ENCODE measurements at regions not wholly inside any gene's neighbourhood (a gene's known extent, or its start where the extent isn't known, plus 50 kb on each side); places are given as distances from the start of the nearest gene placed in this dataset.

DNA sequence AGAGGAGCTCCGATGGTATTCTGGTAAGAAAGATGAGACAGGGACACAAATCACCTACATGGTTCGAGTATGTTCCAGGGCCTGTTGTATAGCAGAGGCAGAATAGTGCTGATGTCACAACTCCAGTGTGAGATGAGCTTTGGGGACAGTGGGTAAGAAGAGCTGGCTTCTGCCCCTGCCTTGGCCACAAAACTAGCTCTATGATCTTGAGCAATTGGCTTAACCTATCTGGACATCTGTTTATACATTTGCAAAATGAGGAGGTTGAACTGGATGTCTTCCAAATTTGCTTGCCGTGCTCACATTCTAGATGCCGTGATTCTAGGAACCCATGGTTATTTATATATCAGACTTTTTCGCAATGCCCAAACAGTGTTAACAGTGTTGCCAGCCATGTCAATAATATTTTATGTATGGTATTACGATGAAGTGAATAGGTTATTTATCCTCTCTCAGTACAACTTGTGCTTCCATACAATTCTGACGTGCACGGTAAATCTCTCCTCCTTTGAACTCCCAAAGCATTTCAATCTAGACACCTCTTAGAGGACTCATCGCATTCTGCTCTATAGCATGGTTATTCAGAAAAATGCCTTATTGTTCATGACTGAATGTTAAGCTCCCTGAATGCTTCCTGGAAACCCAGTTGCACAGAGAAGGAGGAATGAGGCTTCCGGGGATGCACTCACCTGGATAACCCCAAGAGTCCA lies 316.0 kb downstream of the FOXO1 start:
- TF ChIP-seq CTCF (IDR thresholded peaks at IDR 0.05 in 8 of 11, conservative IDR thresholded peaks at IDR 0.05 in 3 of 11) (no peak), POLR2A (IDR thresholded peaks at IDR 0.05) (no peak)
